CD8-positive, alpha-beta memory T cell (primary cell): ENCODE measurements at regions not wholly inside any gene's neighbourhood (a gene's known extent, or its start where the extent isn't known, plus 50 kb on each side); places are given as distances from the start of the nearest gene placed in this dataset.
"Not testable (repeated sequence)": the region's sequence is repeated elsewhere in the genome, so short reads cannot be mapped to it uniquely, and the experiment has no call there.

Experiments used
- CTCF ChIA-PET: fragments of 350-600 bp; sonication (Branson Sonifier 250); formaldehyde crosslinking; loops from one replicate; lab custom pipeline; 2021; ENCODE audit warnings: antibody characterized with exemption; lab: Charles Lee
- POLR2A ChIA-PET: fragments of 350-600 bp; sonication (Branson Sonifier 250); formaldehyde crosslinking; loops from one replicate; lab custom pipeline; 2021; ENCODE audit warnings: antibody characterized with exemption; lab: Charles Lee
- DNase-seq, 5 donors: peaks; one replicate each; pipeline versions ENCODE4 v3.0.0 to v3.0.0-alpha.2; 2020 to 2022; ENCODE audit warnings: mixed read lengths in 1 of 5
- H3K27ac ChIP-seq: one replicate; pipeline ENCODE4 v1.7.0; 2013; ENCODE audit warnings: low read depth, mild to moderate bottlenecking, low read length, moderate library complexity
- H3K27me3 ChIP-seq: 2 replicates; pipeline ENCODE4 v1.7.0; 2013; ENCODE audit warnings: low read length, mild to moderate bottlenecking; ENCODE audit not compliant: insufficient read depth, poor library complexity, severe bottlenecking
- H3K36me3 ChIP-seq: 2 replicates; pipeline ENCODE4 v1.7.0; 2013; ENCODE audit warnings: mild to moderate bottlenecking, low read length, moderate library complexity; ENCODE audit not compliant: insufficient read depth
- H3K4me1 ChIP-seq: 2 replicates; pipeline ENCODE4 v1.7.0; 2013; ENCODE audit warnings: mild to moderate bottlenecking, low read length, moderate library complexity; ENCODE audit not compliant: insufficient read depth
- H3K4me3 ChIP-seq: 2 replicates; pipeline ENCODE4 v1.7.0; 2013; ENCODE audit warnings: mild to moderate bottlenecking, low read length
- H3K9me3 ChIP-seq: 2 replicates; pipeline ENCODE4 v1.7.0; 2013; ENCODE audit warnings: mild to moderate bottlenecking, low read length
- H3K27ac Mint-ChIP-seq, 8 donors: one replicate each; pipeline ENCODE4 v1.8.0; 2020 to 2021; ENCODE audit warnings: mixed read lengths in 8 of 8, mild to moderate bottlenecking in 6 of 8, inconsistent platforms in 3 of 8, moderate library complexity in 3 of 8
- H3K27me3 Mint-ChIP-seq, 2 donors: one replicate each; pipeline ENCODE4 v1.8.0; 2020 to 2021; ENCODE audit warnings: mixed read lengths in 2 of 2, mild to moderate bottlenecking in 1 of 2, moderate library complexity in 1 of 2
- H3K36me3 Mint-ChIP-seq, 3 donors: one replicate each; pipeline ENCODE4 v1.8.0; 2020 to 2021; ENCODE audit warnings: mixed read lengths in 3 of 3, inconsistent platforms in 1 of 3, mild to moderate bottlenecking in 1 of 3
- H3K4me1 Mint-ChIP-seq, 3 donors: one replicate each; pipeline ENCODE4 v1.8.0; 2020 to 2021; ENCODE audit warnings: mixed read lengths in 3 of 3, inconsistent platforms in 1 of 3, mild to moderate bottlenecking in 1 of 3
- H3K4me3 Mint-ChIP-seq, 7 donors: one replicate each; pipeline ENCODE4 v1.8.0; 2020 to 2021; ENCODE audit warnings: mixed read lengths in 7 of 7, mild to moderate bottlenecking in 6 of 7, moderate library complexity in 4 of 7, inconsistent platforms in 2 of 7
- H3K9me3 Mint-ChIP-seq, 5 donors: one replicate each; pipeline ENCODE4 v1.8.0; 2020 to 2022; ENCODE audit warnings: mixed read lengths in 5 of 5, mild to moderate bottlenecking in 3 of 5, moderate library complexity in 2 of 5, inconsistent platforms in 1 of 5

DNA sequence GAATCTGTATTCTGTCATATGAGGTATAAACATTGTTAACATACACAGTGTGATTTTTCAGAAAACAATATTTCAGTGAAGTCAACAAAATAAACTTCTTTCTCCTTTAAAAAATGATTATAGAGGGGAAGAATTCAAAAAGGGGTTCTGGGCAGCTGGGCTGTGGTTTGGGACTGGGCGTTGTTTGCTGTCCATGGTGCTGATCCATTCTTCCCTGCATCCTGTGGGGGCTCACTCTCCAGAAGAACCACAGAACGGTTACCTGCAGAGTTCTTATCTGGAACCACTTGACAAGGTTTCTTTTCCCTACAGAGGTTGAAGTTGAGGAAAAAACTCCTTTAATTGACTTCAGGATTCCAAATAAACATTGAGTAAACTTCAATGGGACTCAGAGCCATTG lies 1091.0 kb downstream of the CDH8 start:
- CTCF ChIA-PET = no interaction called here
- Histone ChIP-seq H3K36me3 (no peaks in the 10 kb centered on the region), H3K9me3 (no peaks in the 10 kb centered on the region), H3K4me1 (no peaks in the 10 kb centered on the region), H3K4me3 (no peak overlapping the region), H3K27ac (no peak overlapping the region), H3K27me3 (no peaks in the 10 kb centered on the region)
- Mint-ChIP-seq H3K27me3 (no peaks in the 10 kb centered on the region), H3K36me3 (no peaks in the 10 kb centered on the region), H3K4me1 (no peaks in the 10 kb centered on the region), H3K27ac (no peak overlapping the region), H3K9me3 (peaks cover 6 to 21% (median 10%) of the 10 kb centered on the region in 5 donors), H3K4me3 (no peak overlapping the region)
- no peak for DNase-seq
- POLR2A ChIA-PET = no interaction called here

DNA sequence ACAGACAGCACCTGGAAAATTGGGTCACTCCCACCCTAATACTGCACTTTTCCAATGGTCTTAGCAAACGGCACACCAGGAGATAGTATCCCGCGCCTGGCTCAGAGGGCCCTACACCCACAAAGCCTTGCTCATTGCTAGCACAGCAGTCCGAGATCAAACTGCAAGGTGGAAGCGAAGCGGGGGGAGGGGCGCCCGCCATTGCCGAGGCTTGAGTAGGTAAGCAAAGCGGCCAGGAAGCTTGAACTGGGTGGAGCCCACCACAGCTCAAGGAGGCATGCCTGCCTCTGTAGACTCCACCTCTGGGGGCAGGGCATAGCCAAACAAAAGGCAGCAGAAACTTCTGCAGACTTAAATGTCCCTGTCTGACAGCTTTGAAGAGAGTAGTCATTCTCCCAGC lies 1100.0 kb downstream of the CDH8 start:
- not testable (repeated sequence) for H3K4me1 Mint-ChIP-seq, H3K27ac Mint-ChIP-seq, H3K4me3 Mint-ChIP-seq

DNA sequence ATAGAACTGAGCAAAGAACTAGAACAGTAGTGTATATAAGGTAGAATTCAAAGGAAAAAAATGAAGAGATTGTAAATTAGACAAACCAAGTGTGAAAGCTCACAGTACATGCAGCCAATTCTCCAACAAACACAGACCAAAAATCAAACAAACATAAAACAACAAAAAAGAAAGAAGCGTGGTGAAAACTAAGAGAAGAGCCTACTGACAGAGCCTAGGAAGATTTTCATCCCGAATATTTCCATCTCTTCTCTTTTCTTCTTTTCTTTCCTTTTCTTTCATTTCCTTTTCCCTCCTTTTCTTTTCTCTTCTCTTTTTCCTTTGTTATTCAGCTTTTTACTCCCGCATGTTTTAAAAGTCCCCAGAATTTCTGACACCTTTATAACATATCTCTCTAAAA lies 1103.6 kb downstream of the CDH8 start:
- DNase-seq = no peak
- Mint-ChIP-seq H3K27ac (no peak overlapping the region), H3K27me3 (no peaks in the 10 kb centered on the region), H3K4me1 (no peaks in the 10 kb centered on the region), H3K36me3 (no peaks in the 10 kb centered on the region), H3K4me3 (no peak overlapping the region), H3K9me3 (peaks cover 11 to 23% (median 20%) of the 10 kb centered on the region in 5 donors)
- POLR2A ChIA-PET = interaction anchor here (0.6 kb wide), 1 partner anchor 65 kb away, joined by 4 read pairs; no protein-coding TSS in a partner anchor
- no peaks in the 10 kb centered on the region for H3K4me1 ChIP-seq
- H3K27me3 ChIP-seq = no peaks in the 10 kb centered on the region
- H3K27ac ChIP-seq = no peak overlapping the region
- no peaks in the 10 kb centered on the region for H3K36me3 ChIP-seq
- H3K9me3 ChIP-seq = no peaks in the 10 kb centered on the region
- H3K4me3 ChIP-seq = no peak overlapping the region
- CTCF ChIA-PET = no interaction called here

More for the DNA sequence above, 1100.0 kb downstream of the CDH8 start:
- H3K4me1 ChIP-seq, H3K36me3 Mint-ChIP-seq, H3K27ac ChIP-seq, POLR2A ChIA-PET, H3K4me3 ChIP-seq, H3K36me3 ChIP-seq, H3K27me3 ChIP-seq, H3K9me3 ChIP-seq, CTCF ChIA-PET, H3K27me3 Mint-ChIP-seq, DNase-seq: not testable (repeated sequence)
- H3K9me3 Mint-ChIP-seq = peaks cover 7 to 34% (median 13%) of the 10 kb centered on the region in 5 donors

DNA sequence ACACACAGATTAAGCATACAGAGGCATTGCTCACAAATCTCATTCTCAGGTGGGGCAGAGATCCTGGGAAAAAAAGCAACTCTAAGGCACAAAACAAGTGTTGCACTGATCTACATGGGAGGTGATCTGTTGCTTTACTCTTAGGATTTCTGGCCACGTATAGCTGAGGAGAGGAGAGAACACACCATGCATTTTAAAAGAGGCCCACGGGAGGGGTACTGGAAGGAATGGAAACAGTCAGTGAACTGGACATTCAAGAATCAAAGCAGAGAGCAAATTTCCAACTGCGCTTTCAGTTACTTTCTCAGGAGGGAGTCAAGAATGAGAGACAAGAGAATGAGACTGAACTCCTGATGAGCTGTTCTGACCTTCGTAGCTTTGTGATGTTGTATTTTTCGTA lies 1105.9 kb downstream of the CDH8 start:
- no peaks in the 10 kb centered on the region for H3K4me1 Mint-ChIP-seq
- no peak overlapping the region for H3K27ac Mint-ChIP-seq
- POLR2A ChIA-PET = no interaction called here
- no peak overlapping the region for H3K27ac ChIP-seq
- H3K9me3 Mint-ChIP-seq = peaks cover 7 to 35% (median 22%) of the 10 kb centered on the region in 5 donors
- CTCF ChIA-PET = no interaction called here
- no peaks in the 10 kb centered on the region for H3K4me1 ChIP-seq
- no peaks in the 10 kb centered on the region for H3K36me3 ChIP-seq
- no peaks in the 10 kb centered on the region for H3K36me3 Mint-ChIP-seq
- H3K4me3 ChIP-seq = no peak overlapping the region
- no peaks in the 10 kb centered on the region for H3K27me3 Mint-ChIP-seq
- DNase-seq = no peak
- H3K4me3 Mint-ChIP-seq = no peak overlapping the region
- no peaks in the 10 kb centered on the region for H3K27me3 ChIP-seq
- H3K9me3 ChIP-seq = no peaks in the 10 kb centered on the region

DNA sequence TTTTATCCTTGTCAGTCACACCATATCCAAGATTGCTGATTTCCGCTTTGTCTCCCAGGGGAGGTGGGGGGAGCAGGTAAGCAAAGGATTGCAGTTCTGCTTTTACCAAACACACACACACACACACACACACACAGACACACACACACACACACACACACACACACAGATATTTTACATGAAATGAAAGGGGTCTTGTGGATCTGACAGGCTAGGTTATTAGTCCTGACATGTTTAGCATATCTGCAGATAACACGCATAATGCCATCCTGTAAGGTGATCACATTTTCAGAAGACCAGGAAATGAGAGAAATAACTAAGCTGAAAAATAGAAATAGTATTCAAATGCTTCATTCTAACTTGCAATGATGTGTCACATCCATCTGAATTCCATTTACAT lies 1113.3 kb downstream of the CDH8 start:
- H3K27ac Mint-ChIP-seq = no peak overlapping the region
- CTCF ChIA-PET = no interaction called here
- H3K27me3 Mint-ChIP-seq = no peaks in the 10 kb centered on the region
- Histone ChIP-seq H3K27me3 (no peaks in the 10 kb centered on the region), H3K4me1 (no peaks in the 10 kb centered on the region), H3K27ac (no peak overlapping the region), H3K4me3 (no peak overlapping the region), H3K9me3 (no peaks in the 10 kb centered on the region), H3K36me3 (no peaks in the 10 kb centered on the region)
- H3K4me1 Mint-ChIP-seq = no peaks in the 10 kb centered on the region
- POLR2A ChIA-PET = no interaction called here
- H3K9me3 Mint-ChIP-seq = peaks cover 11 to 53% (median 29%) of the 10 kb centered on the region in 5 donors
- DNase-seq = no peak
- H3K36me3 Mint-ChIP-seq = no peaks in the 10 kb centered on the region
- H3K4me3 Mint-ChIP-seq = no peak overlapping the region

DNA sequence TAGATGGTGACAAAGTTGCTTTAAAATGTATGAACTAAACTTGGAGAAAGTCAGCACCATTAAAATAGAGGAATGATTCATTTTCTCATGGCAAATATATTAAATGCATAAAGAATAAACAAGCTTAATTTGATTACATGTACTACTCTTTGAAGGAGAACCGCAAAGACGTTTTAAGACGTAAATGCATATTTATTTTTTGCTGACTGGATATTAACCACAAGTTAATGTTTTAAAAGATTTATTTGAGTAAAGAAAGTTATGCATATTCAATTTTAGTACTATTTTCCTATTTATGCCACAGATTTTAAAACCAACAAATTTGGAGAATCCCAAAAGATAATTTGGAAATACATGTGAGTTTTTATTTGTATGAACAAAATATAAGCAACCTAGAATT lies 1121.9 kb downstream of the CDH8 start:
- CTCF ChIA-PET = no interaction called here
- Histone ChIP-seq H3K27me3 (no peaks in the 10 kb centered on the region), H3K4me1 (no peaks in the 10 kb centered on the region), H3K9me3 (no peaks in the 10 kb centered on the region), H3K4me3 (no peak overlapping the region), H3K36me3 (no peaks in the 10 kb centered on the region), H3K27ac (no peak overlapping the region)
- H3K9me3 Mint-ChIP-seq = peaks cover 5 to 48% (median 24%) of the 10 kb centered on the region in 5 donors
- H3K4me1 Mint-ChIP-seq = no peaks in the 10 kb centered on the region
- H3K27me3 Mint-ChIP-seq = peaks cover 0 to 3% of the 10 kb centered on the region in 2 donors
- H3K27ac Mint-ChIP-seq = no peak overlapping the region
- POLR2A ChIA-PET = no interaction called here
- H3K4me3 Mint-ChIP-seq = no peak overlapping the region
- no peak for DNase-seq
- no peaks in the 10 kb centered on the region for H3K36me3 Mint-ChIP-seq

GRCh38 chr16:60907645-60908044 lies 1128.6 kb downstream of the CDH8 start:
- Histone ChIP-seq H3K36me3 (no peaks in the 10 kb centered on the region), H3K9me3 (no peaks in the 10 kb centered on the region), H3K4me3 (no peak overlapping the region), H3K27me3 (no peaks in the 10 kb centered on the region), H3K4me1 (no peaks in the 10 kb centered on the region), H3K27ac (no peak overlapping the region)
- Mint-ChIP-seq H3K36me3 (no peaks in the 10 kb centered on the region), H3K27me3 (peaks cover 0 to 3% of the 10 kb centered on the region in 2 donors), H3K4me3 (no peak overlapping the region), H3K9me3 (peaks cover 5 to 44% (median 19%) of the 10 kb centered on the region in 5 donors), H3K27ac (no peak overlapping the region), H3K4me1 (no peaks in the 10 kb centered on the region)
- DNase-seq = no peak
- ChIA-PET POLR2A (no interaction called here), CTCF (no interaction called here)

- H3K4me1 ChIP-seq = no peaks in the 10 kb centered on the region
- no peak overlapping the region for H3K4me3 ChIP-seq
- Mint-ChIP-seq H3K27ac (no peak overlapping the region), H3K36me3 (no peaks in the 10 kb centered on the region), H3K4me1 (no peaks in the 10 kb centered on the region), H3K9me3 (peaks cover 4 to 46% (median 17%) of the 10 kb centered on the region in 5 donors), H3K27me3 (no peaks in the 10 kb centered on the region), H3K4me3 (no peak overlapping the region)
- no peaks in the 10 kb centered on the region for H3K27me3 ChIP-seq
- POLR2A ChIA-PET = no interaction called here
- no peaks in the 10 kb centered on the region for H3K9me3 ChIP-seq
- CTCF ChIA-PET = no interaction called here
- H3K27ac ChIP-seq = no peak overlapping the region
- H3K36me3 ChIP-seq = no peaks in the 10 kb centered on the region
- no peak for DNase-seq
Observed at GRCh38 chr16:60905811-60906210, 1130.4 kb downstream of the CDH8 start.

- POLR2A ChIA-PET = no interaction called here
- no peak overlapping the region for H3K27ac Mint-ChIP-seq
- H3K27me3 ChIP-seq = no peaks in the 10 kb centered on the region
- no peak overlapping the region for H3K4me3 ChIP-seq
- no peaks in the 10 kb centered on the region for H3K9me3 ChIP-seq
- H3K27ac ChIP-seq = no peak overlapping the region
- H3K36me3 ChIP-seq = no peaks in the 10 kb centered on the region
- DNase-seq = no peak
- H3K36me3 Mint-ChIP-seq = no peaks in the 10 kb centered on the region
- H3K4me1 Mint-ChIP-seq = no peaks in the 10 kb centered on the region
- H3K4me3 Mint-ChIP-seq = no peak overlapping the region
- no peaks in the 10 kb centered on the region for H3K4me1 ChIP-seq
- peaks cover 4 to 39% (median 20%) of the 10 kb centered on the region in 5 donors for H3K9me3 Mint-ChIP-seq
- H3K27me3 Mint-ChIP-seq = no peaks in the 10 kb centered on the region
- CTCF ChIA-PET = no interaction called here
Observed at GRCh38 chr16:60902114-60902513, 1134.1 kb downstream of the CDH8 start.
